ENCODE measurements at regions not wholly inside any gene's neighbourhood (a gene's known extent, or its start where the extent isn't known, plus 50 kb on each side); places are given as distances from the start of the nearest gene placed in this dataset.

DNA sequence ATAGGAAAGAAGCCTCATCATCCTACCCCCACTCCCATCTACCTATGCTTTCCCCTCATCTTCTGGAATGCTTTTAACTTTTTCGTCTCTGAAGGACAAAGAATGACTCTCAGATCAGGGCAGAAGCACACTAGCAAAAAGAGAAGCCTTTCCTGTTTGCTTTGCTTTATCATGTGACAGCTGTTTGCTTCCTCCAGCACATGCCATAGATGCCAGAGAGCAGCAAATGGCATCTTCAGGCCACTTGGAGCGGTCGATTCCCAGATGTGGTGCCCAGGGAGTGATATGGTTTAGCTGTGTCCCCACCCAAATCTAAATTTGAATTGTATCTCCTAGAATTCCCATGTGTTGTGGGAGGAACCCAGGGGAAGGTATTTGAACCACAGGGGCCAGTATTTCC, 294.8 kb downstream of the GADD45G start:
- Histone ChIP-seq H3K27me3 (no peaks in the 10 kb centered on the region), H3K4me2 (no peak overlapping the region), H3K4me1 (ENCODE audit: insufficient read depth) (no peaks in the 10 kb centered on the region), H3K9me3 (ENCODE audit: low read depth) (no peaks in the 10 kb centered on the region), H4K20me1 (ENCODE audit: insufficient read depth, poor library complexity, severe bottlenecking) (no peaks in the 10 kb centered on the region), H2AFZ (no peak overlapping the region), H3K79me2 (no peaks in the 10 kb centered on the region), H3K36me3 (replicated peaks; ENCODE audit: insufficient read depth, low read depth) (no peaks in the 10 kb centered on the region), H3K27ac (no peak overlapping the region), H3K4me3 (no peak overlapping the region), H3K9me2 (replicated peaks; ENCODE audit: insufficient read depth) (no peaks in the 10 kb centered on the region)
- no peak for TF ChIP-seq EZH2 (IDR thresholded peaks at IDR 0.05; ENCODE audit: borderline replicate concordance)
- TF ChIP-seq EZH2phosphoT487 (IDR thresholded peaks at IDR 0.05; ENCODE audit: low read depth, severe bottlenecking, unreplicated experiment): no peak
- DNase-seq (ENCODE audit: low spot score): no peak
- 66% methylated on average over 3 of the region's 3 CpGs for WGBS (ENCODE audit: low lambda C conversion rate, missing lambda C conversion rate)

DNA sequence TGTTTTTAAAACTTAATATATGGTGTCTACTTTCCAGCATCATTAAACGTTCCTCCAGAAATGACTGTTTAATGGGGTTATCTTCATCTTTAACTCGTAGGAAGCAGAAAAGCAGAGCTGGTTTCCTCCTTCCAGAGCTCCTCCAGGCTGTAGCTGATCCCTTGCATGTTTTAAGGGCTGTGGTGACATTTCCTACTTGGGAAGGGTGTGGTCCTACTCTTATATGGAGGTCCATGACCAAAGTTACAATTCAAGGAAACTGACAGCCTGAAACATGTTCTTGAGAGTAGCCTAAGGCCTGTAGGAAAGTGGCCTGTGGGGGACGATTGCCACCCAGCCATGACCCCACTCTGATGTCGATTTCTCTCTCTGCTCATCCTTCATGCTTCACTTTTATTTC, 297.1 kb downstream of the GADD45G start:
- TF ChIP-seq EZH2phosphoT487 (IDR thresholded peaks at IDR 0.05; ENCODE audit: low read depth, severe bottlenecking, unreplicated experiment) (no peak), EZH2 (IDR thresholded peaks at IDR 0.05; ENCODE audit: borderline replicate concordance) (no peak)
- TF ChIP-seq, protein P1, sequence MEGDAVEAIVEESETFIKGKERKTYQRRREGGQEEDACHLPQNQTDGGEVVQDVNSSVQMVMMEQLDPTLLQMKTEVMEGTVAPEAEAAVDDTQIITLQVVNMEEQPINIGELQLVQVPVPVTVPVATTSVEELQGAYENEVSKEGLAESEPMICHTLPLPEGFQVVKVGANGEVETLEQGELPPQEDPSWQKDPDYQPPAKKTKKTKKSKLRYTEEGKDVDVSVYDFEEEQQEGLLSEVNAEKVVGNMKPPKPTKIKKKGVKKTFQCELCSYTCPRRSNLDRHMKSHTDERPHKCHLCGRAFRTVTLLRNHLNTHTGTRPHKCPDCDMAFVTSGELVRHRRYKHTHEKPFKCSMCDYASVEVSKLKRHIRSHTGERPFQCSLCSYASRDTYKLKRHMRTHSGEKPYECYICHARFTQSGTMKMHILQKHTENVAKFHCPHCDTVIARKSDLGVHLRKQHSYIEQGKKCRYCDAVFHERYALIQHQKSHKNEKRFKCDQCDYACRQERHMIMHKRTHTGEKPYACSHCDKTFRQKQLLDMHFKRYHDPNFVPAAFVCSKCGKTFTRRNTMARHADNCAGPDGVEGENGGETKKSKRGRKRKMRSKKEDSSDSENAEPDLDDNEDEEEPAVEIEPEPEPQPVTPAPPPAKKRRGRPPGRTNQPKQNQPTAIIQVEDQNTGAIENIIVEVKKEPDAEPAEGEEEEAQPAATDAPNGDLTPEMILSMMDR (IDR thresholded peaks at IDR 0.05; ENCODE audit: poor library complexity): no peak
- Histone ChIP-seq H3K27ac (no peak overlapping the region), H3K9me3 (ENCODE audit: low read depth) (no peaks in the 10 kb centered on the region), H3K4me2 (no peak overlapping the region), H2AFZ (no peak overlapping the region), H3K27me3 (no peaks in the 10 kb centered on the region), H3K4me1 (ENCODE audit: insufficient read depth) (no peaks in the 10 kb centered on the region), H3K79me2 (no peaks in the 10 kb centered on the region), H4K20me1 (ENCODE audit: insufficient read depth, poor library complexity, severe bottlenecking) (no peaks in the 10 kb centered on the region), H3K4me3 (no peak overlapping the region), H3K36me3 (replicated peaks; ENCODE audit: insufficient read depth, low read depth) (no peaks in the 10 kb centered on the region), H3K9me2 (replicated peaks; ENCODE audit: insufficient read depth) (no peaks in the 10 kb centered on the region)
- 76% methylated on average over 4 of the region's 4 CpGs for WGBS (ENCODE audit: low lambda C conversion rate, missing lambda C conversion rate)
- DNase-seq (ENCODE audit: low spot score): no peak

DNA sequence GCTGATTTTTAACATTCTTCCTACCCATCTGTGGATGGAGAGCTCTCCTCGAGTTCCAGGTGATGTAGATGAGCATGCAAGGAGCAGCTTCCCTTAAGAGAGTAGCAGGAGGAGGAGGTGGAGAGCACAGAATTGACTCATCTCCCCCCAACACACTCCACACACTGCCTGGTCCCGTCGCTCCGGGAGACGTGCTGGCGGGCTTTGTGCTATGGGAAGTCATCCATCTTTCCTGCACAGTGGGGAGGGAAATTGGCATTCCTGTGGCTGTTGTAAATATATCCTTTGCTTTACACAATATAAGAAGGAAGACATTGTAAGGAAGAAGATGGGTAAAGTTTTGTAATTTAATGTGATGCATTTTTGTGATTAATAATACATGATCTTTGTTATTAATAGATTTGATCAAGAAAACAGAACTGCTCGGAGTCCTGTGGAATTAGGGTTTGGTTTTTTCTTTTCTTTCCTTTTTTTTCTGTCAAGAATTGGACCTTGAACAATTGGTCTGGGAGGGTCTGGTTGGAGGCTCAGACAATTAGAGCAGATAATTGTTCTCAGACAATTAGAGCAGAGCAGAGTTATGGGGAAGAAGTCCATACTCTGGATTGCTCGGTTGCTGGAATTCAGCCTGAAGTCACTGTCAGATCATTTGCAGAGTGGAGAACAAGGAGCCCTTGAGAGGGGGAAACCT, 297.8 kb downstream of the GADD45G start:
- no peak for DNase-seq (ENCODE audit: low spot score)
- Histone ChIP-seq H3K4me3 (no peak overlapping the region), H3K9me2 (replicated peaks; ENCODE audit: insufficient read depth) (no peaks in the 10 kb centered on the region), H3K27ac (no peak overlapping the region), H2AFZ (no peak overlapping the region), H4K20me1 (ENCODE audit: insufficient read depth, poor library complexity, severe bottlenecking) (no peaks in the 10 kb centered on the region), H3K36me3 (replicated peaks; ENCODE audit: insufficient read depth, low read depth) (no peaks in the 10 kb centered on the region), H3K79me2 (no peaks in the 10 kb centered on the region), H3K4me2 (no peak overlapping the region), H3K9me3 (ENCODE audit: low read depth) (no peaks in the 10 kb centered on the region), H3K27me3 (no peaks in the 10 kb centered on the region), H3K4me1 (ENCODE audit: insufficient read depth) (no peaks in the 10 kb centered on the region)
- no peak for TF ChIP-seq EZH2 (IDR thresholded peaks at IDR 0.05; ENCODE audit: borderline replicate concordance)
- TF ChIP-seq, protein P1 (IDR thresholded peaks at IDR 0.05; ENCODE audit: poor library complexity): no peak
- no peak for TF ChIP-seq EZH2phosphoT487 (IDR thresholded peaks at IDR 0.05; ENCODE audit: low read depth, severe bottlenecking, unreplicated experiment)
- 58% methylated on average over 8 of the region's 8 CpGs for WGBS (ENCODE audit: low lambda C conversion rate, missing lambda C conversion rate)

DNA sequence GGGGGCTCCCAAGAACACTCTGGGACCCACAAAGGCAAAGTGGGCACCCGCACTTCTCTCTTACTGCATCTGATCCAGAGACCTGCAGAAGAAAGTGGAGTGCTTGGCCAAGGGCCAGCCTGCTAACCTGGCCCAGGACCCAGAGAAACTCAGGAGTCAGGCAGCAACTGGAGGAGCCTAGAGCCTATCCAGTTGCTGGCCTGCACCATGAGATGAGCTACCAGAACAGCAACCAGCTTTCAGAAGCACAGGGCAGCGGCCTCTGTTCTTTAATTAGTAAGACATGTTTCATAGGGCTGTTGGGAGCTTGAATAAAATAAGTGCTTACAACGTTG, 298.3 kb downstream of the GADD45G start:
- H3K27me3 ChIP-seq: no peaks in the 10 kb centered on the region
- no peaks in the 10 kb centered on the region for H3K9me3 ChIP-seq (ENCODE audit: low read depth)
- H3K27ac ChIP-seq: no peak overlapping the region
- H3K36me3 ChIP-seq (replicated peaks; ENCODE audit: insufficient read depth, low read depth): no peaks in the 10 kb centered on the region
- H2AFZ ChIP-seq: no peak overlapping the region
- no peak overlapping the region for H3K4me3 ChIP-seq
- H3K79me2 ChIP-seq: no peaks in the 10 kb centered on the region
- H3K4me2 ChIP-seq: no peak overlapping the region
- H3K4me1 ChIP-seq (ENCODE audit: insufficient read depth): no peaks in the 10 kb centered on the region
- DNase-seq (ENCODE audit: low spot score): no peak
- TF ChIP-seq EZH2phosphoT487 (IDR thresholded peaks at IDR 0.05; ENCODE audit: low read depth, severe bottlenecking, unreplicated experiment): no peak
- TF ChIP-seq, protein P1 (IDR thresholded peaks at IDR 0.05; ENCODE audit: poor library complexity): no peak
- no peak for TF ChIP-seq EZH2 (IDR thresholded peaks at IDR 0.05; ENCODE audit: borderline replicate concordance)
- no peaks in the 10 kb centered on the region for H4K20me1 ChIP-seq (ENCODE audit: insufficient read depth, poor library complexity, severe bottlenecking)
- no peaks in the 10 kb centered on the region for H3K9me2 ChIP-seq (replicated peaks; ENCODE audit: insufficient read depth)
- 92% methylated on average over 3 of the region's 3 CpGs for WGBS (ENCODE audit: low lambda C conversion rate, missing lambda C conversion rate)

All from hepatocyte (in vitro differentiated cells).